ENCODE measurements at regions not wholly inside any gene's neighbourhood (a gene's known extent, or its start where the extent isn't known, plus 50 kb on each side); places are given as distances from the start of the nearest gene placed in this dataset.

DNA sequence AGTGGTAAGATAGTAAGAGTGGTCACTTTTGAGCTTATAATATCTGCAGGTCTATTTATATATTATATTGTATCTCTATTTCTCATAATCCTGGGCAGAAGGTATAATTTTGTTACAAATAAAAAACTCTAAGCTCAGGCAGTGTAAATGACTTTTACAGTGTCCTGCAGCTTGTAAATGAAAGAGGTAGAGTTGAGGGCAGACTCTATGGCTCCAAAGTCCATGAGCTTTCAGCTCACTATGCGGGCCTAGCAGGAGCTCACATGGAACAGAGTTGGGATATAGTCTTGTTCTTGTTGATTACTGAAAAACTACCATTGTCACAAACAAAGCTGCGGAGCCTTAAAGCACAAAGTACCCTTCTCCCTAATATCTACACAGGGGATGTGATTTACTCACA lies 361.4 kb downstream of the LNPK start:
- no peak overlapping the region for H3K4me3 Mint-ChIP-seq
- no peak for DNase-seq
- no peak for ATAC-seq (ENCODE audit: low read depth)
- intact Hi-C loops (cut with micrococcal nuclease), result no loop called here
- ChIA-PET POLR2A (no interaction called here), CTCF (no interaction called here)
- TF ChIP-seq CTCF (IDR thresholded peaks at IDR 0.05), result no peak
- H3K36me3 Mint-ChIP-seq (ENCODE audit: low read depth), result no peaks in the 10 kb centered on the region
- no peaks in the 10 kb centered on the region for H3K4me1 Mint-ChIP-seq
- H3K9me3 Mint-ChIP-seq, result no peaks in the 10 kb centered on the region
- no peak overlapping the region for H3K27ac Mint-ChIP-seq
- H3K27me3 Mint-ChIP-seq, result no peaks in the 10 kb centered on the region

GRCh38 chr2:175633227-175633626 lies 368.8 kb downstream of the LNPK start:
- no peak overlapping the region for H3K27ac Mint-ChIP-seq
- H3K4me1 Mint-ChIP-seq, result no peaks in the 10 kb centered on the region
- ChIA-PET POLR2A (no interaction called here), CTCF (no interaction called here)
- no peaks in the 10 kb centered on the region for H3K9me3 Mint-ChIP-seq
- no peak overlapping the region for H3K4me3 Mint-ChIP-seq
- DNase-seq (no peak), ATAC-seq (ENCODE audit: low read depth) (no peak)
- TF ChIP-seq CTCF (IDR thresholded peaks at IDR 0.05), result no peak
- H3K36me3 Mint-ChIP-seq (ENCODE audit: low read depth), result no peaks in the 10 kb centered on the region
- peaks cover 3% of the 10 kb centered on the region for H3K27me3 Mint-ChIP-seq
- intact Hi-C loops (cut with micrococcal nuclease), result no loop called here

GRCh38 chr2:175631245-175631623 lies 370.8 kb downstream of the LNPK start:
- ChIA-PET CTCF (no interaction called here), POLR2A (no interaction called here)
- H3K27me3 Mint-ChIP-seq, result peaks cover 3% of the 10 kb centered on the region
- no peak overlapping the region for H3K4me3 Mint-ChIP-seq
- no peaks in the 10 kb centered on the region for H3K36me3 Mint-ChIP-seq (ENCODE audit: low read depth)
- H3K9me3 Mint-ChIP-seq, result no peaks in the 10 kb centered on the region
- ATAC-seq (ENCODE audit: low read depth), result no peak
- no peaks in the 10 kb centered on the region for H3K4me1 Mint-ChIP-seq
- no peak for DNase-seq
- TF ChIP-seq CTCF (IDR thresholded peaks at IDR 0.05), result no peak
- H3K27ac Mint-ChIP-seq, result no peak overlapping the region
- intact Hi-C loops (cut with micrococcal nuclease), result no loop called here

DNA sequence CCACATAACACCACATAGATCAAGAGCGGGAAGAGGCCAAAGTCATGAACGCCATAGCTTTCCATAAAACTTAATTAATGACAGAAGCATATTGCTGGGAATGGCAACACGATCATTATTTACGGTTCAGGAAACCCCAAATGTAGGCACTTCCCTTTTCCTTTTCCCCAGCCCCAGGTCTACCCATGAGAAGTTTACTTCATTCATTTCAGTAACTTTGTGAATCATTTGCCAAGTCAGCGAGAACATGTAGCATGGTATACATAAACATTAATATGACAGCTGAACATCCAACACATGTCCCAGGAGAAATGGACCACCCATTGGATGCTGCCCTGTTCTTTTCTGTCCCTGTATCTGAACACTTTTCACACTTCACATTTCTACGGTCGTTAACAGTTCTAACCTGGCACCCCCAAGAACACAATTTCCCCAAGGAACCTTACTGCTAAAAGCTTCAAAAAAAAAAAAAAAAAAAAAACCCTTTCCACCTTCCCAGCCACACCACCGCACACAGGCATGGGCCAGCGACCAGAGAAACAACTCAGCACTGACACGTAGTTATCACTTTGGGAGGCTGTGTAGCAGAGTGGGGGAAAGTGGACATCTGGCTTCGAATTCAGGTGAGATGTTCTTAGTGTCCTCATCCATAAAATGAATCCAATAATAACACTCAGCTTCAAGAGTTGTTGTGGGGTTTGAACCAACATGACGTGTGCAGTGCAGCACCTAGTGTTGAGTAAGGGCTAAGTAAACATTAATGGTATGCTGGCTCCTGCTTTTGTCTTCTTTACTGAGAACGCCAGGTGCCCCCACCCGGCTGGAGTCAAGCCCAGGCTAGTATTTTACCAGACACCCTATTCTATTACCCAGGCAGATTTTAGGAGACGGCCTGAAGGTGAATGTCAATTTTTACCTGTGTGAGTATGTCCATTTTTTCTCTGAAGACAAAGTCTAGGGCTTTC lies 371.5 kb downstream of the LNPK start:
- DNase-seq, result no peak
- POLR2A ChIA-PET, result no interaction called here
- Mint-ChIP-seq H3K27ac (no peak overlapping the region), H3K9me3 (no peaks in the 10 kb centered on the region), H3K4me1 (no peaks in the 10 kb centered on the region), H3K4me3 (no peak overlapping the region), H3K36me3 (ENCODE audit: low read depth) (no peaks in the 10 kb centered on the region), H3K27me3 (peaks cover 3% of the 10 kb centered on the region)
- no peak for ATAC-seq (ENCODE audit: low read depth)
- intact Hi-C loops (cut with micrococcal nuclease), result no loop called here
- no peak for TF ChIP-seq CTCF (IDR thresholded peaks at IDR 0.05)
- CTCF ChIA-PET, result no interaction called here

- ATAC-seq (ENCODE audit: low read depth) (no peak), DNase-seq (no peak)
- H3K4me1 Mint-ChIP-seq, result no peaks in the 10 kb centered on the region
- no peak overlapping the region for H3K27ac Mint-ChIP-seq
- TF ChIP-seq CTCF (IDR thresholded peaks at IDR 0.05), result no peak
- H3K9me3 Mint-ChIP-seq, result peaks cover 2% of the 10 kb centered on the region
- H3K4me3 Mint-ChIP-seq, result no peak overlapping the region
- no peaks in the 10 kb centered on the region for H3K36me3 Mint-ChIP-seq (ENCODE audit: low read depth)
- intact Hi-C loops (cut with micrococcal nuclease), result no loop called here
- H3K27me3 Mint-ChIP-seq, result peaks cover 3% of the 10 kb centered on the region
- ChIA-PET POLR2A (no interaction called here), CTCF (no interaction called here)
Observed at GRCh38 chr2:175628243-175628642, 373.8 kb downstream of the LNPK start.

Data from activated B cell treated with CpG ODN at 0.5 μM for 24 hours (primary cell).